GM18858 (cell line): ENCODE measurements at regions not wholly inside any gene's neighbourhood (a gene's known extent, or its start where the extent isn't known, plus 50 kb on each side); places are given as distances from the start of the nearest gene placed in this dataset.
"Not testable (repeated sequence)": the region's sequence is repeated elsewhere in the genome, so short reads cannot be mapped to it uniquely, and the experiment has no call there.

ENCODE experiments used
- ATAC-seq: cut with Tn5 transposase; IDR thresholded peaks from one replicate; pipeline ENCODE4 v1.9.1; 2021; ENCODE audit not compliant: unreplicated experiment

DNA sequence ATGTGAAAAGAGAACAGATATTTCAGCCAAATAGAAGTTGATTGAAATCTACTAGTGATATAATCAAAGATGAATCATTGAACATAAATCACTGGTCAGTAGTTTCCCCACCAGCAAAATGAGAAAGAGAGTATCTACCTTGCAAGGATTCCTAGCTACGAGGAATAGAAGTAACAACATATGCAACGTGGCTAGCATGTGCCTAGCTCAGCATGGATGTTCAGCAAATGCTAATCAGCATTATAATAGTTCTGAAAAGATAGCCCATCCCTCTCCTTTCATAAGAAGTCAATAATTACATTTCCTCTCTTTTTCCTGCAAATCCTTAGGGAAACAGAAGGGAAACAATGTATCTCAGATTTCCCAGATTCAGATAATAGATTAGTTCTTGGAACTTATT is 417.2 kb downstream of the SATB2 start:
- ATAC-seq, result no peak

DNA sequence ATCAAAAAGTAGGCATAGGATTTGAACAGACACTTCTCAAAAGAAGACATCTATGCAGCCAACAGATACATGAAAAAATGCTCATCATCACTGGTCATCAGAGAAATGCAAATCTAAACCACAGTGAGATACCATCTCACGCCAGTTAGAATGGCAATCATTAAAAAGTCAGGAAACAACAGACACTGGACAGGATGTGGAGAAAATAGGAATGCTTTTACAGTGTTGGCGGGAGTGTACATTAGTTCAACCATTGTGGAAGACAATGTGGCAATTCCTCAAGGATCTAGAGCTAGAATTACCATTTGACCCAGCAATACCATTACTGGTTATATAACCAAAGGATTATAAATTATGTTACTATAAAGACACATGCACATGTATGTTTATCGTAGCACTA is 424.0 kb downstream of the SATB2 start:
- not testable (repeated sequence) for ATAC-seq

DNA sequence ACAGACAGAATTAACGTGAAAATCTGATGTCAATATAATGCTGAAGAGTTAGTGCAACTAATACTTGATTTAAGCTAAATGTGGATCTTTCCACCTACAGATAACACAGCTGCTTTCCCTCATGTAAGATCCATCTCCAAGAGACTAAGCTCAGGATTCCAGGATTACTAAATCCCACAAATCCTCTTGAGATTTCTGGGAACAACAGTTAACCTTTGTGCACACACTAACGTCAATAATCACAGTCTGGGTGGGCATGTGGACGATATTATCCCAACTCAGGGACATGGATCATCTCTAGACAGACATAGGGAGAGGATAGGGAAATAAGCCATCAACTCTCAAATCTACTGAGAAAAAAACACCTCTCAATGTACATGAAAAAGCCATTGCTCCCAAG is 432.6 kb downstream of the SATB2 start:
- ATAC-seq, result no peak

DNA sequence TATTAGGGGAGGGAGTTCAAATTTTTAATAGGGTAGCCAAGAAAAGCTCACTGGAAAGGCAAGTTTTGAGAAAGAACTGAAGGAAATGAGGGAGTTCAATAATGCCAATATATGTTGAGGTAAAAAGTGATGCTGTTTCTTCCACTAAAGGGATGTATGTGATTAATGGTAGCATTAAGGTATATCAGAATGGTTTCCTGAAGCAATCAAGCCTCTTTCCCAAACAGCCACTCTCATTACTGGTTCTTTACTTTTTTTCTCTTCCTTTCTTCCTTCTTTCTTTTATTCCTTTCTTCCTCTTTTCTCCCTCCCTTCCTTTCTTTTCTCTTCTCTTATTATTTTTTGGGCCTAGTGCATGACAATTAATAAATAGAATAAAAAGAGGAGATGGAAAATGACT is 433.5 kb downstream of the SATB2 start:
- no peak for ATAC-seq

DNA sequence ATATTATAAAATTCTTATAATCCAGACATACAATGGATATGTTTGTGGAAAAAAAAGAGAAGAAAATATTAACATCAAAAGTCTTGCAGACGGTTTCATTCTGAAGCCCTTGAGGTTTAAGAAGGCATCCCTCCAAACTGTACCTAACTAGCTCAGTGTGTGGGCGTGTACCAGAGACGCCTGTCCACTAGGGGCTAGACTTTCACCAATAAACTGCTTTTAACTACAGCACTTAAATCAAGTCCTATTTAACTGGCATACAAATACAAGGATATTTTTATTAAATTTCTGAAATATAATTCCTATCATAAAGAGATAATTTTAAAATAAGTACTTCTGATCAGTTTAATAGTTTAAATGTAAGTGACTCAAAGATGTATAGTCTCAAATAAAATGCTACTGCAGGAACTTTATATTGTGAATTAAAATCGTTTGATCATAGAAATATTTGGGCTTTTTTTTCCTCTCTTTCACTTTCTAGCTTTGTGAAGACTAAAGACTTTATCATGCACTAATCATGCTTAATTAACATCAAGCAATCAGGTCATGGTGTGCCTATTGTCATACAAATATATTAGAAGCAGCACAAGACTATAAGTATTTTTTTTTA is 437.7 kb downstream of the SATB2 start:
- ATAC-seq, result no peak

DNA sequence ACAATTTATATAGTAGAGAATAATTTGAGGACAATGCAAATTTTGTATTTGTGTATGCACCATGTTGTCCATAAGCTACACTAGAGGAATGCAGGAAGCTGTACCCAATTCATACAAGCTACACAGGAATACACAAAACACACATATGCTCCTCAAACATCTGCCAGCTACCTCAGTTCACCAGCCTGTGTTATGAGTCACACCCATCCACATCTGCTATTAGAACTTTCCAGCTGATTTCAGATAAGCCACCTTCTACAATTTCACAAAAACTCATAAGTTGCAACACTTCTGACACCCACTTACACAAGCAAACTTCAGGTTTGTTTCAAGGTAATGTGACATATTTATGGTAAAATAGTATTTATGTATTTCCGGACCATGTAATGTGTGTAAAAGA is 438.9 kb downstream of the SATB2 start:
- ATAC-seq, result no peak

DNA sequence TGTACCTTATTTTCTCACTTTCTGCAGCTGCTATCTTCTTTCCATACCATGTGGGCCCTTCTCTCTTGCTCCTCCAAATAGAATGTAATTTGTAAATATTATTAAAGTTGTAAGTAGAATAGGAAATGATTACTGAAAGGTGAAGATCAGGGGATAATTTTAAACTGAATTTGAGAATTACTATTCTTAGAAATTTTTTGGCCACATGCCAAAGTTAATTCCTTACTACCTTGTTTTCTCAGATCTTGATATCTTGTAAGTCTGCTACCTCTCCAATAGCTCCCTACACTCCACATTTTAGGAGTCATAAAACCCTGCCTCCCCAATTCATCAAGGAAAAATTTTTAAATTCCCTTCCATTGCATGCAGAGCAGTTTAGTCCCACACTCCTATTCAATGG is 442.7 kb downstream of the SATB2 start:
- ATAC-seq, result no peak

DNA sequence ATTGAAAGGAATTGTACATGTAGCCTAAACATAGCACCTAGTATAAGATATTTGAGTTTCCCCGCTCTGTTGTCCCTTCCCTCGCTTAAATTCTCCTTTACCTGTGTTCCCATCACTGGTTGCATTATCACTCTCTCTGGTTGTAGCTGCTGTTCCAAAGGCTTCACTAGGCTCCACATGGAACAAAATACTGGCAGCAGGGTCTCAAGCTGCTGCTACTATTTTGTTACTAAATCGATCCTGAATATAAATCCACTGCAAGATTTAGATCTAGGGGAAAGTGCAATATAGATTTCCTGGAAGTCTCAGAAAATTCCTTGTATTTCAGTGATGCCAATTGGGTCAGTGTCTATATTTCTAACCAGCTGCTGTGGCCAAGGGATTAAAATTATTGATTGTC is 443.5 kb downstream of the SATB2 start:
- ATAC-seq, result no peak

DNA sequence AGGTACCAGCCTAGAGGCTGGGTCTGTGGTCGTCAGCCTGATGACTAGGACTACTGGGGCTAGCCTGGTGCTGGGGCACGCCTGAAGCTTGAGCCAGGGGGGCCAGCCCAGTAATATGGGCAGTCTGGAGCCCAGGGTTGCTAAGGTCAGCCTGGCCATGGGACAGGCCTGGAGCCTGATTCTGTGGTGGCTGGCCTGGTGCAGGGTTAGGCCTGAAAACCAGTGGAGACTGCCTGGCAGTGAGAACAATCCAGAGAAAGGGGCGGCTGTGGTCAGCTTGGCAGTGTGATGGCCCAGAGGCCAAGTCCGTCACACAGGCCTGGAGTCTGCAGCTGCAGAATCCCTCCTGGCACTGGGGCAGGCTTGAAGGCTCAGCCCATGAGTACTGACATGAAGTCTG is 445.8 kb downstream of the SATB2 start:
- no peak for ATAC-seq

DNA sequence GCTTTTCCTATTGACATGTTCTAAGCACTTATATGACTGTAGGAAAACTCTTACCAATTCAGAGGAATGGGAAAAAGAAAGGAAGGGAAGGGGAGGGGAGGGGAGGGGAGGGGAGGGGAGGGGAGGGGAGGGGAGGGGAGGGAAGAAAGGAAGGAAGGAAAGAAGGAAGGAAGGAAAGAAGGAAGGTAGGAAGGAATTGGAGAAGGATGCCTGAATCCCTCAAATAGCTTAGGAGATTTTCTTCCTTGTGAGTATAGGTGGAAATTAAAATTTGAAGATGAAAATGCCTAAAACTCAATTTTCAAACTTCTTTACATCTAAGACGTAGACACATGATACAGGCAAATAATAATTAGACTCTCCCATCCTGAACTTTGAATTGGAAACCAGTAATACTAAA is 463.1 kb downstream of the SATB2 start:
- no peak for ATAC-seq

DNA sequence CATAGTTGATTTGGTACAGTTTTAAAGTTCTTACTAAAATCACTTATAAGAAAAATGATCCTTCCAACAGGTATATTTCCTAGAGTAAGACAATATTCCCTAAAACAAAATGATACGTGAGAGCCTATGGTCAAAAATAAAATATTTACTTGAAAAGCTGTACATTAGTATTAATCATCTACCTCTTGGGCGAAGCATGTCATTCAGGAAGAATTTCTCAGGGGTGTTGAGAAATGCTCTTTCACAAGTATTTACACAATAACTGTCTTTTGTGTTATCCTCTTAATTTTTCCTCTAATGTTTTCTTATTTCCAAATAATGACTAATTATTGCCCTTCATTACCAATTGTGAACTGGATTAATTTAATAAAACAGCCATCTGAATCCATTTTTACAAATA is 466.3 kb downstream of the SATB2 start:
- ATAC-seq, result no peak

DNA sequence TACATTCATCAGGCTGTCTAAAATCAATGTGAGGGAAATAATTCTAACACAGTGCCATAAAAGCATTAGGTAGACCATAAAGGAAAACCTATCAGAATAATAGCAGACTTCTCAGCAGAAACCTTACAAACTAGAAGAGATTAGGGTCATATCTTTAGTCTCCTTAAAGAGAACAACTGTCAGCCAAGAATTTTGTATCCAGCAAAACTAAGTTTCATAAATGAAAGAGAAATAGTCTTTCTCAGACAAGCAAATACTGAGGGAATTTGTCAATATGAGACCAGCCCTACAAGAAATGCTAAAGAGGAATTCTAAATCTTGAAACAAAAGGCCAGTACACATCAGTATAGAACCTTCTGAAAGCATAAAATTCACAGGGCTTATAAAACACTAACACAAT is 482.0 kb downstream of the SATB2 start:
- ATAC-seq, result no peak

DNA sequence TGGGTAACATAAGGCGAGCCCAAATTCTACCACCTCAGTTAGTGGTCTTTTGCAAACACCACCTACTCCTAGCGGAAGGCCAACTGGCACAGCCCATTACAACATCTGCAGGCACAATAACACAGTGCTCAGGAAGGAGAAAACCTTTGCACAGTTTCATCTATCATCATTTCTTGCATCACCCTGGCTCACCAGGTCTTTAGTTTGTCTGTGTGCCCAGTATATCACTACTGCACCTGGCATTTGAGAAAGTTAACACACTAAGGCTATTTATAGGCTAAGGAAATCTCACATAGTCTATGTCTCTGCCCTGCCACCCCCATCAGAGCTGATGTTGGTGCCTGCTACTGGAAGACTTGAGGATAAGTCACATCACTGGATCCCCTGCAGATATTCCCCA is 484.0 kb downstream of the SATB2 start:
- no peak for ATAC-seq

DNA sequence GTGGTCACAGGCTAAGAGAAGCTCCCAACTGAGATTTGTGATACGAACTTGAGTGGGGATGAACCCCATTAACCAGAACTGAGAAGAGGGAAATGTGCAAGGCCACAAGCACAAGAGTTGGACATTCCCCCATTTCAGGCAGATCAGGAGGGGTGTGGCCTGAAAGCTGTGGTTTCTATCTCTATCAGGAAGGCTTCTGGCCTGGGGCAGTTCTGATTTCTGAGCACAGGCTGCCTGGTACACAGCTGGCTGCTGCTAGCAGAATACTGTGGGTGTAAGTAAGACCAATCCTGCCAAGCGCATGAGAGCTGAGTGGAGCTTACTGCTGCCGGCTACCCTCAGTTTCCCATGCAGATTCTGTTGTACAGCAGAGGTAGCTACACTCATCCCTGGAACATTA is 484.6 kb downstream of the SATB2 start:
- ATAC-seq, result no peak

DNA sequence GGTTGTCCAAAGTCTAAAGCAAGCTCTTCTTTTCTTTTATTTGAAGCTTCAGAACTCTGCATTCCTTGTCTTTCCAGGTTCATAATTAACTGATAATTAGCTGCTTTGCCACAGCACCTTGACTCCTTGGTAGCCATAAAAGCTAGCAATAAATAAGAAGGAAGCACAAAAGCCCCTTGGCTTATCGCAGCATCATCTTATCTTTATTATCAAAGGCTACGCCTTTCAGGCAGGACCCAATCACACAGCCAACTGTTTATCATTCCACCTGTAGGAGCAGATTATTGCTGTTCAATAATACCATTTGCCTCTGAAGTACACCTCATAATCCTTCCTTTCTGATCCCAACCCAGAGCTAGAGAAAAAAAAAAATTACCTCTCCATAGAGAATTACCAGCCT is 489.2 kb downstream of the SATB2 start:
- ATAC-seq, result no peak

DNA sequence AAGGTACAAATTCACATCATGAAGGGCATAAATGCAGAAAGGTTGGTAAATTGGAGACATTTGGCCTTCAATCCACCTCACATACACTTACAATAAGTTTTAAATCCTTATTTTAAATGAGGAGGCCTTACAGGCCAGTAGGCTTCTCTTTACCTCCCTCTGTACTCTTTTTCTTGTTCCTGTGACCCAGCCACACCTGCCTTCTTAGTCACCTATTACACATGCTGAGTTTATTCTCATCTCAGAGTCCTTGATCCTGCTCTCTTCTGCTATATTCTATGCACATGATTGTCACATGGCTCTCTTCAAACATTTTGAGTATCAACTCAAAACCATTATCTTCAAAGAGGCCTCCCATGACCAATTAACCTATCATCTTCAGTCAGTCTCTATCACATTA is 491.5 kb downstream of the SATB2 start:
- no peak for ATAC-seq

DNA sequence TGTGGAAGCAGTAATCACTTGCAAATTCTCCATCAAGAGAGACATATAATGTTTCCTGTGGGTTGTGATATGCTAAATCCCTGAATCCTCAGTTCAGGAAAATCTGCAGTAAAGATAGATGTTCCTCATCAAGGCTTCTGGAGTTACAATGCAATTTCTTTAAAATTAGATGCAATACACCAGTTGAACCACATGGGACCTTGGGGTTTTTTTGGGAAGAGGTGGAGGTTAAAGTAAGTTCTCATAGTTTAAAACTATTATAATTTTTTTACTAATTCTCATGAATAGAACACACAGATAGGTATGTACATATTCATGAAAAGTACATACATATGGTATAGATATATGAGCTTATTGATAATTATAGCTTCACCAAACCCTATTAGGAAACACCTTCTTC is 496.2 kb downstream of the SATB2 start:
- ATAC-seq, result no peak

DNA sequence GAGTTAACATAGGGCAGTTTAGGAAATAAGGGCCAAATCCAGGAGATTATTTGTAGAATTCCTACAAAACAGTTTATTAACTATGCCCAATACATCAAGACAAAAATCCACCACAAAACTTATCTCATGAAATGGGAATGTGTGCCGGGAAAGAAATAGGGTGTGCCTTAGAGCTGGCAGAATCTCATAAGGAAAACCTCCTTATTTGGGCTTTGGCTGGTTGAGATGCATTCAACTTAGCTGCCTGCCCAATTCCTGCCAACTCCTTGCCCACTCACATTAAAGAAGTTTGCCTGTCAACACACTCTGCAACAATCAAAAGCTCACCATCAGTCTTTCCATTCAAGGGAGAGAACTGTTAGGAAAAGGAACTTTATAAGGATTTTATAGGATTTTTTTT is 500.6 kb downstream of the SATB2 start:
- ATAC-seq, result no peak

DNA sequence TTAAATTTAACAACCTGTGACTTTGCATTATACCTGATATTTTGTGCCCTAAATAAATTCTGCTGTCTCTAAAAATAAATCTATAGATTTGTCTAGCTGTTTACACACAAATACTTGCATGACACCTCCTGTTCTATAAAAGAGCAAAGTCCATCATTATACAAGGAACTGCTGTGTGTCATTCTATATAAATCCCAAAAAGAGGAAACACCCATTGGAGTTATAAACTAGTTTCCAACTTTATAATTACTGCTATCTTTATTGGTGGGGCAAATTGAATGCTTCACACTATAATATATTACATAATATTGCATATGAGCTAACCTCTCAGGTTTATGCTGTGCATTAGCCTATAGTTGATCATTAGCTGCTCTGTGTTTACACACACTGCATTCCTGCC is 504.4 kb downstream of the SATB2 start:
- ATAC-seq, result no peak

DNA sequence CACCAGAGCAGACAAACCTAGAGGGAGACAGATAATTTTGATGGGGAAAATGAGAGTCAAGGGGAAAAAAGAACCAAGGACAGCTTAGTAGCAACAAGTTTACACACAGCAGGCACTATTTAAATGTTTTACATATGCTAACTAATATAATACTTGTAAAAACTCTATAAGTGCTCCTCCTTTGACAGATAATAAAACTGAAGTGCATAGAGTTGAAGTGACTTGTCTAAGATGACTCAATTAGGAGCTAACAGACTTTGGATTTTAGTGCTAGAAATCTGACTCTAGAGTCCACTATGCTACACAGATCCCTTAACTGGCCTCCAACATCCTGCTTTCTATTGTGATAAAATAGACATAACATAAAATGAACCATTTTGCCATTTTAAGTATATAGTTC is 506.9 kb downstream of the SATB2 start:
- ATAC-seq, result no peak

DNA sequence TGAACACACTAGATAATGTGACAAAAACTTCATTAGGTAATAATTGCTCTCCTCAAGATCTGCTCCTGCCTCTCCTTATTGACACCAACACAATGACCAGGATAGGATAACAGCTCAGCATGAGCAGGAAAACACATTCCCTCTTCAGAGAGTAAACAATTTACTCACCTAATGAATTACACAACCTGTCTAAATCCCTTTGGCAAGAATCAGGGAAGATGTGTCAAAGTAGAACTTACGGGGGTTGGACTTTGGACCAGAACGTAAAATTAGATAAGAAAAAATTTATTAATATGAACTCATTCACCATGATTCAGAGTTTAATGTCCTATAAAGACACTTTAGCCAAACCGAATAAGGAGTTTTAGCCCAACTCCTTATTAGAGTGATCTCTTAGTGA is 512.2 kb downstream of the SATB2 start:
- ATAC-seq, result no peak

DNA sequence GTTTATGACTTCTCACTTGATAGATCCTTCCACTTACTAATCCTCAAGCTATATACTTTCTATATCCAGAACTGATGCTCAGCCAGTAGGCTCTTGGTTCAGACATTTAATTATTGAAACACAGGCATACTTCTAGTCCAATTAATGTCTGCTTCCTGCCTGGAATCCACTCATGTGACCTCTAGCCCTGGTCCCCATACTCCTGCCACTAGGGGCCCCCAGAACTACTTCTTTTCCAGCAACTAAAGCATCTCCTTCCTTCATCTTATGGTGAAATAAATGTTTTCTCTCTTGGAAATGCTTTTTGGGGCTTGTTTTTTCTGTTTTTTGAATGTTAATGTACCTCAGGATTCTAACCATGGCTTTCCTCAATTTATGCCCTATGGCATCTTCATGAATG is 527.6 kb downstream of the SATB2 start:
- no peak for ATAC-seq

DNA sequence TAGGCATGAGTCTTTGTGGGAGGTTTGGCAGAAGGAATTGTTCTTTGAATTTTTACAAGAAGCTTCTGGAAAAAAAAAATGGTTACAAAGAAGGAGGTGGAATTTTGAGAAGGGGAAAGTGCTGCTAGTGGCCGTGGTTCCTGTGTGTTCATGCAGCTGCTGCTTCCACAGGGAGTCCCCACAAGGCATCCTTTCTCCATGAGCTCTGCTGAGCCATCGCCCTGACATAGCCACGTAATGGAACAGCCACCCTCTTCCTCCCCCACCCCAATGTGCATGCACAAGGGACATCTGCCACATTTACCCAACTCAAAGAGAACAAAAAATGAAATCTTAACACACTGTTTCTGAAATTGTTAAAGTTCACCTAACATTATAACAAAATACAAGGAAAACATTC is 529.7 kb downstream of the SATB2 start:
- no peak for ATAC-seq
